ENCODE measurements at regions not wholly inside any gene's neighbourhood (a gene's known extent, or its start where the extent isn't known, plus 50 kb on each side); places are given as distances from the start of the nearest gene placed in this dataset.
"Not testable (repeated sequence)": the region's sequence is repeated elsewhere in the genome, so short reads cannot be mapped to it uniquely, and the experiment has no call there.

GRCh38 chr3:98644168-98644567, 50.8 kb upstream of the CPOX start:
- intact Hi-C loops (cut with micrococcal nuclease): no loop called here

- intact Hi-C loops (cut with micrococcal nuclease): no loop called here
These were observed 51.6 kb upstream of the CPOX start for GRCh38 chr3:98645039-98645438.

DNA sequence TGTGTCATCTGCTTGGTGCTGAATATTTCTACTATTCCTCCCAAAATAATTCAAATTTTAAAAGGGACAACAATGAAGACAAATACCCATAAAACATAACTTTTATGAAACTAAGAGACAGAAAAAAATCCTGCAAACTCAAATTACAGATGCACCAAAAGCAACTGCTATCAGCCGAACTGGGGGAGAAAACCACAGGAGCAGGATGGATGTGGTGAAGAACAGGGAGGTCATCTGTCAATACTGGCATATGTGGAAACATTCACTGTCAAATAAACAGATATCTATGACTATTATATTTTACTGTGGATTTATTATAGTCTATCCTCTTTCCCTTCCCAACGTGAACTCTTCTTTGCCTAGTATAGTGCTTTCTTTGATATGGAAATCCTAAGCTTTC, 53.3 kb upstream of the CPOX start:
- intact Hi-C loops (cut with micrococcal nuclease): no loop called here

DNA sequence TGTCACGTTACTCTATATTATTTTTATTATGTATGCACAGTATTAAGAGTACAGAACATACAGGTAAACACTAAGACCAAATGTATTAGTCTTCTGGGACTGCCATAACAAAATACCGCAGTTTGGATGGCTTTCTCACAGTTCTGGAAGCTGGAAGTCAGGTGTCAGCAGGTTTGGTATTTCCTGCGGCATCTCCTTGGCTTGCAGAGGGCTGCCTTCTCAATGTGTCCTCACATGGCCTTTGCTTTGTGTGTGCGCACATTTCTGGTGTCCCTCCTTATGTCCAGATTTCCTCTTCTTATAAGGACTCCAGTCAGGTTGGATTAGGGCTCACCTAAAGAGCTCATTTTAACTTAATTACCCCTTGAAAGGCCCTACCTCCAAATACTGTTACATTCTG, 53.8 kb upstream of the CPOX start:
- intact Hi-C loops (cut with micrococcal nuclease): no loop called here

- intact Hi-C loops (cut with micrococcal nuclease): no loop called here
These were observed 57.8 kb upstream of the CPOX start for GRCh38 chr3:98650971-98651779.

- intact Hi-C loops (cut with micrococcal nuclease): no loop called here
These were observed 58.3 kb upstream of the CPOX start for GRCh38 chr3:98651780-98652077.

DNA sequence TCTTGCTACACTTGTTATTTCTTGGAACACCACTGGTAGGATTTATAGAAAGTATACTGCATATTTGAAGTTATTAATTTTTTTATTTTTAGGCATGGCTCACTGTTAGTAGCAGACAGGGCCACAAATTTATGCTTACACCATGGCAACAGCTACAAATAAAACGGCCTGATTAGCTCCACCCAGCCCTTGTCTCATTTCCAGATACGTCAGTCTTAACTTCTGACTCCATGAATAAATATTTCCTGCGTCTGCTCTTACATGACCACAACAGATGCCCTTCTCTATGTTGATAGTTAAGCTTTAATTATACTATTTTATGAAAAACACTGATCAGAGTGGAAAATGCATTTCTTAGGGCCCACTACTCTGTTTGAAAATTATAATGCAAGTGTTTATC, 62.3 kb upstream of the CPOX start:
- intact Hi-C loops (cut with micrococcal nuclease): loop anchor here (2.0 kb wide), 1 partner anchor 43 kb away; no protein-coding TSS in a partner anchor

GRCh38 chr3:98657457-98657856, 64.0 kb upstream of the CPOX start:
- intact Hi-C loops (cut with micrococcal nuclease): loop anchor here (1.0 to 2.0 kb wide), 4 partner anchors 45 to 618 kb away; no protein-coding TSS in a partner anchor

GRCh38 chr3:98662699-98663098, 69.3 kb upstream of the CPOX start:
- intact Hi-C loops (cut with micrococcal nuclease): no loop called here

GRCh38 chr3:98670020-98670419, 76.6 kb upstream of the CPOX start:
- intact Hi-C loops (cut with micrococcal nuclease): no loop called here

DNA sequence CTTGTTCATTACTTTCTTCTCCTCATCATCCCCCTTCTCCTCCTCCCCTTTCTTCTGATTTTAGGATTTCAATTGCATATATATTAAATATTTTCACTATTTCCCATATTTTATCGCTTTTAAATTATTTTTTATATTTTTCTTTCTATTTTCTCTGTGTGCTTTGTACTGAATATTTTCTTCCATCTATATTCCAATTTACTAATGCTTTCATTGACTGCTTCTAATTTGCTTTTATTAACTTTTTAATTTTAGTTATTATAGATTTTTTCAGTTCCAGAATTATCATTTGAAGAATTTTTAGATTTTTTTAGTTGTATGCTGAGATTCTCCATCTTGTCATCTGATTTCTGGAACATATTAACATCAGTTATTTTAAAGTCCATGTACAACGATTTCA, 83.2 kb upstream of the ST3GAL6 start:
- intact Hi-C loops (cut with micrococcal nuclease): no loop called here

DNA sequence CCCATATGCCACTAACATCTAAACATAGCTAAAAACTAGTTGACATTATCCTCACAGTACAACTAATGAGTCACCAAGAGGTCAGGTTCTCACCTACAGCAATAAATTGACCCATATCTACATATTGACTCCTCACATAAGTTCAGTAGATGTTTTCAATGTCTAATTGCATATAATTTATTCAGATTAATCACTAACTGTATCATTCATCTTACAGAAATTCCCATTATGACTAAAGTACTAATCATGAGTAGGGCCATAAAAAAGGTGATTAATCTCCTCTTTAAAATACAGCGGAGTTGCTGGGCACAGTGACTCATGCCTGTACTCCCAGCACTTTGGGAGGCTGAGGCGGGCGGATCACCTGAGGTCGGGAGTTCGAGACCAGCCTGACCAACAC, 82.4 kb upstream of the ST3GAL6 start:
- intact Hi-C loops (cut with micrococcal nuclease): no loop called here

DNA sequence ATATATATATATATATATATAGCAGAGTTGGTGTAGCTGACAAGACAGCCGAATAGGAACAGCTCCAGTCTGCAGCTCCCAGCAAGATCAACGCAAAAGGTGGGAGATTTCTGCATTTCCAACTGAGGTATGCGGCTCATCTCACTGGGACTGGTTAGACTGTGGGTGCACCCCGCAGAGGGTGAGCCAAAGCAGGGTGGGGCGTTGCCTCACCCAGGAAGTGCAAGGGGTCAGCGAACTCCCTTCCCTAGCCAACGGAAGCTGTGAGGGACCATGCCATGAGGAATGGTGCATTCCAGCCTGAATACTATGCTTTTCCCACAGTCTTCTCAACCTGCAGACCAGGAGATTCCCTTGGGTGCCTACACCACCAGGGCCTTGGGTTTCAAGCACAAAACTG, 81.7 kb upstream of the ST3GAL6 start:
- intact Hi-C loops (cut with micrococcal nuclease): no loop called here

DNA sequence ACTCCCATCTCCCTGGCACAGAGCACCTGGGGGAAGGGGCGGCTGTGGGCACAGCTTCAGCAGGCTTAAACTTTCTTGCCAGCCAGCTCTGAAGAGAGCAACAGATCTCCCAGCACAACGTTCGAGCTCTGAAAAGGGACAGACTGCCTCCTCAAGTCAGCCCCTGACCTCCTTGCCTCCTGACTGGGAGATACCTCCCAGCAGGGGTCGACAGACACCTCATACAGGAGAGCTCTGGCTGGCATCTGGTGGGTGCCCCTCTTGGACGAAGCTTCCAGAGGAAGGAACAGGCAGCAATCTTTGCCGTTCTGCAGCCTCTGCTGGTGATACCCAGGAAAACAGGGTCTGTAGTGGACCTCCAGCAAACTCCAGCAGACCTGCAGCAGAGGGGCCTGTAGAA, 80.7 kb upstream of the ST3GAL6 start:
- intact Hi-C loops (cut with micrococcal nuclease): not testable (repeated sequence)

GRCh38 chr3:98688363-98688762, 74.8 kb upstream of the ST3GAL6 start:
- intact Hi-C loops (cut with micrococcal nuclease): no loop called here

DNA sequence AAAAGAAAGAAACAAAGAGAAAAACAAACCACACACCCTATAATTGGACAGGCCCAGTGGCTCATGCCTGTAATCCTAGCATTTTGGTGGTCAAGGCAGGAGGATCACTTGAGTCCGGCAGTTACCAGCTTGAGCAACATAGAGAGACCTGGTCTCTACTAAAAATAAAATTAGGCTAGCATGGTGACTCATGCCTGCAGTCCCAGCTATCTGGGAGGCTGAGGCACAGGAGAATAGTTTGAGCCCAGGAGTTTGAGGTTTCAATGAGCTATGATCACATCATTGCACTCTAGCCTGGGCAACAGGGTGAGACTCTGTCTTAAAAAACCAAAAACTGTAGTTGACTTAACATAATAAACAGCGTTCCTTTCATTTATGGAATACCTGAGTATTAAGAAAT, 72.3 kb upstream of the ST3GAL6 start:
- intact Hi-C loops (cut with micrococcal nuclease): no loop called here

GRCh38 chr3:98691897-98692296, 71.2 kb upstream of the ST3GAL6 start:
- intact Hi-C loops (cut with micrococcal nuclease): no loop called here

GRCh38 chr3:98692787-98693473, 70.2 kb upstream of the ST3GAL6 start:
- intact Hi-C loops (cut with micrococcal nuclease): no loop called here

DNA sequence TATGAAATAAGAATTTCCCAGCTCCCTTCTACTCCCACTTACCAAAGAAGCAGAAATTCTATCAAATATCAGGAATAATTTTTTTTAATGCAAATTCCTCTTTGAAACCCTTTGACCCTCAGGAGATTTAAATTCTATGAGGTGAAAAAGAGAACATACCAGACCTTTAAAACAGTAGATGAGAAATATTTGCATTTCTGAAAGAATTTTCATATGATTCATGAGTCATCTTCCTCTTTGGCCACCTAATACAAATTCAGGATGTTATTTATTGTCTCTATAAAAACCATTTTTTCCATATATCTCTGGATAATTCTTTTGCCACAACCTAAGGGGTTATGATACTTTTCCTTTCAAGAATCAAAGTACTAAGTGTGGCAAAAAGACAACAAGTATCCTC, 67.3 kb upstream of the ST3GAL6 start:
- intact Hi-C loops (cut with micrococcal nuclease): no loop called here

- intact Hi-C loops (cut with micrococcal nuclease): not testable (repeated sequence)
These were observed 66.8 kb upstream of the ST3GAL6 start for GRCh38 chr3:98696296-98696695.

GRCh38 chr3:98697225-98697624, 65.9 kb upstream of the ST3GAL6 start:
- intact Hi-C loops (cut with micrococcal nuclease): no loop called here

DNA sequence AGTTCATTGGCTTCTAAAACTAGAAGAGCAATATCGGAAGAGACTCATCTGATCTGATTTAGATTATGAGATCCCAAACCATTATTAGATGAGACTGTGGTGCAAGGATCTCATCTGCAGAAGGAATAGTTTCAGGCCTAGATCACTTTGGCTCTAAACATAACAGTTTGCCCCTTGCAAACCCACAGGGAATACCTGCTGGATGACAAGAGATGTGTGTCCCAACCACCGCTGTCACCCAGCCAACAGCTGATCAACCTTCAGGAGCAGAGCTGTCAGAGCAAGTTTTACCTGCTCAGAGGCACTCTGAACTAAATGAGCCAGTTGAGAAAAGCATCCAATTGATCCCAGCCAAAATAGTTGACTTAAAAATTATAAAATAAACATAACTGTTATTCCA, 64.0 kb upstream of the ST3GAL6 start:
- intact Hi-C loops (cut with micrococcal nuclease): no loop called here

GRCh38 chr3:98701071-98701675, 62.0 kb upstream of the ST3GAL6 start:
- intact Hi-C loops (cut with micrococcal nuclease): no loop called here
